ENCODE measurements at regions not wholly inside any gene's neighbourhood (a gene's known extent, or its start where the extent isn't known, plus 50 kb on each side); places are given as distances from the start of the nearest gene placed in this dataset.

DNA sequence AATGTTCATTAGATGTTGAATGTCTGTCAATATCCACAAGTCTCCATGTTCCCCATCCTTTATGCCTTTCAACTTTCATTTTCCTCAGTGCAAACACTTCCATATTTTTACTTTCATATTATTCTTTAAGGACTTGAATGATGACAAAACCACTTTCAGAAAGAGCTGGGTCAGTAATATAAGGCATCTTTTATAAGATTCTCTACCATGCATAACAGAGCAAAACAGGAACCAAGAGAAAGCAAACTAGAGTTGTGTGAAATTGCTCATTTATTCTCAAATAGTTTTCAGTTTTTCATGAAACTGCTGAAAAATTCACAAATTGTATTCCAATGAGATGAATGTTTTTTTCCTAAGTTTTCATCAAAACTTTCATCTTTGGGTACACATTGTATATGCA, 1247.6 kb downstream of the PCDH17 start:
- no peak for TF ChIP-seq CTCF (IDR thresholded peaks at IDR 0.05)
- no peak for TF ChIP-seq POLR2A (IDR thresholded peaks at IDR 0.05; ENCODE audit: low read depth)
